ENCODE measurements at regions not wholly inside any gene's neighbourhood (a gene's known extent, or its start where the extent isn't known, plus 50 kb on each side); places are given as distances from the start of the nearest gene placed in this dataset.

GRCh38 chr7:156442516-156442915 lies 198.1 kb upstream of the RNF32 start:
- TF ChIP-seq POLR2AphosphoS5 (IDR thresholded peaks at IDR 0.05) (no peak), CTCF (IDR thresholded peaks at IDR 0.05) (no peak), POLR2A (IDR thresholded peaks at IDR 0.05) (no peak)
